ENCODE measurements at regions not wholly inside any gene's neighbourhood (a gene's known extent, or its start where the extent isn't known, plus 50 kb on each side); places are given as distances from the start of the nearest gene placed in this dataset.
A peak's percentile ranks its signal among the peaks of the same experiment; 100 is the strongest.

DNA sequence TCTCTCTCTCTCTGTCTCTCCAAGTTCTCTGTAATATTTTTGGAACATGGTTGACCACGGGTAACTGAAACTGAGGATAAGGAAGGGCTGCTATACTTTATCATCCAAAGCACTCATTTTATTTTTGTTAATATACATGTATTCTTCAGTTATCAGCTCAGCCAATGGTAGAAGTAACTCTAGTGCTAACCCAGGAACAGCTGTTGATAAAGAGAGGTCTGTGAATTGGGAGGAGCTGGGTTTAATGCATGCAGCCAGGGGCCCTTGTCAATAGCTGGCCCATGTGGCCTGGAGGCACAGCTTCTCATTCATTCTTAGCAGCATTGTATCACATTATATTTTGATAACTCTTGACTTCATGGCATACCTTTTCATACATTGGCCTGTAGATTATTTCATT is 401.6 kb downstream of the EPHA4 start:
- FAIRE-seq = no peak
- no peak for DNase-seq (ENCODE audit: insufficient read length, low spot score)
- TF ChIP-seq CTCF (IDR thresholded peaks at IDR 0.05; ENCODE audit: insufficient read depth, missing control alignments) = no peak

DNA sequence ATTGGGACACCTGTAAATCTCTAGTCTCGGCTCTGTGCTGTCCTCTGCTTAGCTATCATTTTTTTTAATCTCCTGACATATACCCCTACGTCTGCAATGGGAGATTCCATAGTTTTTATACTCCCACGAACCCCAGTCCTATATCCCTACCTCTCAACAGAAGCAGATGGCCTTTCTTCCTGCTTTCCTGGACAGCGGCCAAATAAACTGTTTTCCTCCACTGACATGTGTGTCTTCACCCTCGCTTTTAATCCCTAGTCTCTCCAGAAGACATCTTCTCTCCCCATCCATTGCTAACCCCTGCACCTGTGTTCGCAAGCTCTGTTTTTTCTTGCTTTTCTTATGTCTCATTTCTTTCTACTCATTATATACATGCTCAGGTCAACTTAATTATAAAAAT is 395.4 kb downstream of the EPHA4 start:
- DNase-seq (ENCODE audit: insufficient read length, low spot score) = no peak
- FAIRE-seq = no peak

DNA sequence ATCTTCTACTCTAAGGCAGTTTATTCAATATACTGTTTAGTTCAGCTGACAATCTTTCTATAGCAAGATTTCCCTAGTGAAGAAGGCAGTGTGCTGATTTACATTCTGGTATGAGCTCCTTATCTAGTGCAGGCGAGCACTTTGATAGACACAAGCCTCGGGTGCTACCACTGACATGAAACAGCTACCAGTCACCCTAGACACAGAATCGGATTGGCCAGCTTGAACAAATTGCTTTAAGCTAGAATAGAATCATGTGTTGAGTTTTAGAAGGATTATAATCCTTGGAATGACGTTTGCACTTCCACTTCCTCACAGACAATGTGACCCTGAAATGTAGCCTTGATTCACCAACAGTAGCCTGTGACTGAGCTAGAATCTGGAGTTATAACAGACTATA is 394.0 kb downstream of the EPHA4 start:
- FAIRE-seq (no peak), DNase-seq (ENCODE audit: insufficient read length, low spot score) (no peak)
- no peak for TF ChIP-seq CTCF (IDR thresholded peaks at IDR 0.05; ENCODE audit: insufficient read depth, missing control alignments)

More for the DNA sequence above, 395.4 kb downstream of the EPHA4 start:
- TF ChIP-seq CTCF (IDR thresholded peaks at IDR 0.05; ENCODE audit: insufficient read depth, missing control alignments) = no peak

DNA sequence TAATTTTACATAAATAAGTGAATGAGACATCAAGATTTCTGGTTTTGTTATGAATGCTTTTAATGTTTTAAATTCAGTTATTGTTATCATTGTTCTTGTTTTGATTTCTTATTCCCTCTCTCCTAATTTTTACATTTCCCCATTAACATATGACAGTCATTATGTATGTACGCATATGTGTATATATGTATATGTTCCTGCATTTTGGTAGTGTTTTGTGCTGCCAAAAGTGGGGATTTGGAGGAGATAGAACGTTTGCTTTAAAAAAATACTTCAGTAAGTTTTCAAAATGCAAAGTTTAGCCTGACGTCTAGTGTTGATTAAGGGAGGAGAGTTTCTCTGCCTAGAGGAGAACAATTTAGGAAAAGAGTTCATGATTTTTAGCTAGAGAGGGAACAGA is 385.2 kb downstream of the EPHA4 start:
- no peak for DNase-seq (ENCODE audit: insufficient read length, low spot score)
- TF ChIP-seq CTCF (IDR thresholded peaks at IDR 0.05; ENCODE audit: insufficient read depth, missing control alignments) = no peak
- no peak for FAIRE-seq

- DNase-seq (ENCODE audit: insufficient read length, low spot score) (no peak), FAIRE-seq (no peak)
- TF ChIP-seq CTCF (IDR thresholded peaks at IDR 0.05; ENCODE audit: insufficient read depth, missing control alignments) = no peak
Observed at GRCh38 chr2:221189431-221190067, 382.6 kb downstream of the EPHA4 start.

GRCh38 chr2:221195829-221196228 is 376.3 kb downstream of the EPHA4 start:
- no peak for DNase-seq (ENCODE audit: insufficient read length, low spot score)
- no peak for TF ChIP-seq CTCF (IDR thresholded peaks at IDR 0.05; ENCODE audit: insufficient read depth, missing control alignments)
- FAIRE-seq = peak; percentile 61

- DNase-seq (ENCODE audit: insufficient read length, low spot score) (no peak), FAIRE-seq (no peak)
- no peak for TF ChIP-seq CTCF (IDR thresholded peaks at IDR 0.05; ENCODE audit: insufficient read depth, missing control alignments)
Observed at GRCh38 chr2:221197225-221197856, 374.8 kb downstream of the EPHA4 start.
